Ishikawa (cell line): ENCODE measurements at regions not wholly inside any gene's neighbourhood (a gene's known extent, or its start where the extent isn't known, plus 50 kb on each side); places are given as distances from the start of the nearest gene placed in this dataset.

Source experiments
- CEBPB ChIP-seq: IDR thresholded peaks from 2 replicates; pipeline ENCODE4 v1.6.1; 2012
- CREB1 ChIP-seq: IDR thresholded peaks from 2 replicates; pipeline ENCODE4 v1.6.1; 2012; ENCODE audit warnings: low read depth
- EGR1 ChIP-seq: IDR thresholded peaks from 2 replicates; pipeline ENCODE4 v1.6.1; 2012
- EP300 ChIP-seq: IDR thresholded peaks from 2 replicates; pipeline ENCODE4 v1.6.1; 2012; ENCODE audit warnings: borderline replicate concordance
- FOXM1 ChIP-seq: IDR thresholded peaks from 2 replicates; pipeline ENCODE4 v1.6.1; 2012; ENCODE audit warnings: low read depth, borderline replicate concordance
- MAX ChIP-seq: IDR thresholded peaks from 2 replicates; pipeline ENCODE4 v1.6.1; 2012
- NFIC ChIP-seq: IDR thresholded peaks from 2 replicates; pipeline ENCODE4 v1.6.1; 2012
- RAD21 ChIP-seq: IDR thresholded peaks from 2 replicates; pipeline ENCODE4 v1.6.1; 2012; ENCODE audit warnings: low read depth
- REST ChIP-seq: IDR thresholded peaks from 2 replicates; pipeline ENCODE4 v1.6.1; 2012; ENCODE audit warnings: low read depth, mild to moderate bottlenecking
- TAF1 ChIP-seq: IDR thresholded peaks from 2 replicates; pipeline ENCODE4 v1.6.1; 2012; ENCODE audit warnings: low read depth, mild to moderate bottlenecking
- TCF12 ChIP-seq: IDR thresholded peaks from 2 replicates; pipeline ENCODE4 v1.6.1; 2012; ENCODE audit warnings: low read depth
- TEAD4 ChIP-seq: IDR thresholded peaks from 2 replicates; pipeline ENCODE4 v1.6.1; 2012
- YY1 ChIP-seq: IDR thresholded peaks from 2 replicates; pipeline ENCODE4 v1.6.1; 2012; ENCODE audit warnings: low read depth
- ZBTB7A ChIP-seq: IDR thresholded peaks from 2 replicates; pipeline ENCODE4 v1.6.1; 2012; ENCODE audit warnings: low read depth
- TF ChIP-seq, protein P1 (sequence below): IDR thresholded peaks from 2 replicates; pipeline ENCODE4 v1.6.1; 2012

GRCh38 chr16:55010492-55011160, 80.0 kb downstream of the IRX5 start:
- TF ChIP-seq EGR1: no peak
- TF ChIP-seq CEBPB: no peak
- no peak for TF ChIP-seq CREB1
- TF ChIP-seq YY1: no peak
- no peak for TF ChIP-seq NFIC
- no peak for TF ChIP-seq TAF1
- TF ChIP-seq TEAD4: no peak
- TF ChIP-seq TCF12: no peak
- no peak for TF ChIP-seq EP300
- TF ChIP-seq, protein P1, sequence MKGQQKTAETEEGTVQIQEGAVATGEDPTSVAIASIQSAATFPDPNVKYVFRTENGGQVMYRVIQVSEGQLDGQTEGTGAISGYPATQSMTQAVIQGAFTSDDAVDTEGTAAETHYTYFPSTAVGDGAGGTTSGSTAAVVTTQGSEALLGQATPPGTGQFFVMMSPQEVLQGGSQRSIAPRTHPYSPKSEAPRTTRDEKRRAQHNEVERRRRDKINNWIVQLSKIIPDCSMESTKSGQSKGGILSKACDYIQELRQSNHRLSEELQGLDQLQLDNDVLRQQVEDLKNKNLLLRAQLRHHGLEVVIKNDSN: no peak
- no peak for TF ChIP-seq MAX
- TF ChIP-seq FOXM1: no peak
- TF ChIP-seq REST: no peak
- TF ChIP-seq RAD21: no peak

- TF ChIP-seq YY1 (no peak), NFIC (no peak), EP300 (no peak), CREB1 (no peak), RAD21 (no peak), TCF12 (no peak), CEBPB (no peak), REST (no peak), TEAD4 (no peak), MAX (no peak), ZBTB7A (no peak), TAF1 (no peak), EGR1 (no peak), FOXM1 (no peak)
- TF ChIP-seq, protein P1: no peak
Observed at GRCh38 chr16:55012362-55012761, 81.7 kb downstream of the IRX5 start.

- no peak for TF ChIP-seq RAD21
- no peak for TF ChIP-seq EP300
- no peak for TF ChIP-seq CREB1
- TF ChIP-seq EGR1: no peak
- no peak for TF ChIP-seq NFIC
- TF ChIP-seq TCF12: no peak
- TF ChIP-seq ZBTB7A: no peak
- TF ChIP-seq TAF1: no peak
- no peak for TF ChIP-seq TEAD4
- TF ChIP-seq MAX: no peak
- no peak for TF ChIP-seq REST
- no peak for TF ChIP-seq CEBPB
- TF ChIP-seq YY1: no peak
Observed at GRCh38 chr16:55012793-55013192, 82.1 kb downstream of the IRX5 start.

DNA sequence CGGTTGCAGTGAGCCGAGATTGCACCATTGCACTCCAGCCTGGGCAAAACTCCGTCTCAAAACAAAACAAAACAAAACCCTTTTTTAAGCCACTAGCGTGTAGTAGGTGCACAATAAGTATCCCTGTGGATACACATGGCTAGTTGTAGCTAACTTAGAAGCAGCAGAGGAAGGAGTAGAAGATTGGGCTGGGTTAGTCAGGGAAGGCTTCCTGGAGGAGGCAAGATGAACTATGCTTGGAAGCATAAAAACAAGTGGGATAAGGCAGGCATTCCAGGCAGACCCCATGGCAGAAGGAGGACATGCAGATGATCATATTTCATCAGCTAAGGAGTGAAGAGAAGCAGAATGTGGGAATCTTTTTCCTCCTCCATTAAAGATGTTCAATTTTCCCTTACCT, 83.4 kb downstream of the IRX5 start:
- TF ChIP-seq EP300 (no peak), CEBPB (no peak), FOXM1 (no peak), NFIC (no peak)
